Esophagus muscularis mucosa (tissue), 4 donors: ENCODE measurements at regions not wholly inside any gene's neighbourhood (a gene's known extent, or its start where the extent isn't known, plus 50 kb on each side); places are given as distances from the start of the nearest gene placed in this dataset.
A peak's percentile ranks its signal among the peaks of the same experiment; 100 is the strongest.

Experiments used
- DNase-seq: peaks from one replicate; pipeline ENCODE4 v3.0.0-alpha.2; 2017; ENCODE audit errors: extremely low spot score
- H3K27ac ChIP-seq, 4 donors: fragments of 200-600 bp; sonication (generic); replicated peaks in 1 of 4; 1 replicate in 3 of 4; 2 replicates in 1 of 4; pipeline ENCODE4 v1.5.1; 2016 to 2019; ENCODE audit warnings: mild to moderate bottlenecking in 1 of 4
- H3K27me3 ChIP-seq, 4 donors: fragments of 200-600 bp; sonication (generic); one replicate each; pipeline versions ENCODE4 v1.5.1 to v1.6.0; 2016 to 2019
- H3K36me3 ChIP-seq, 4 donors: fragments of 200-600 bp; sonication (generic); one replicate each; pipeline ENCODE4 v1.5.1; 2016 to 2019
- H3K4me1 ChIP-seq, 4 donors: fragments of 200-600 bp; sonication (generic); one replicate each; pipeline ENCODE4 v1.5.1; 2016 to 2019
- H3K4me3 ChIP-seq, 4 donors: fragments of 200-600 bp; sonication (generic); 1 replicate in 2 of 4; 2 replicates in 2 of 4; pipeline ENCODE4 v1.5.1; 2016 to 2019; ENCODE audit warnings: mild to moderate bottlenecking in 4 of 4, moderate library complexity in 1 of 4
- H3K9me3 ChIP-seq, 4 donors: fragments of 200-600 bp; sonication (generic); 1 replicate in 3 of 4; 2 replicates in 1 of 4; pipeline ENCODE4 v1.5.1; 2016 to 2019
- EP300 ChIP-seq: sonication (generic); formaldehyde crosslinking; IDR thresholded peaks from one replicate; pipeline ENCODE4 v1.6.1; 2017; ENCODE audit warnings: antibody characterized with exemption
- POLR2A ChIP-seq: fragments of 450-650 bp; IDR thresholded peaks from one replicate; pipeline ENCODE4 v1.6.1; 2017; ENCODE audit warnings: antibody characterized with exemption, moderate library complexity, mild to moderate bottlenecking, low read depth
- POLR2AphosphoS5 ChIP-seq, 2 donors: sonication (generic); formaldehyde crosslinking; IDR thresholded peaks; one replicate each; pipeline ENCODE4 v1.6.1; 2017; ENCODE audit warnings: antibody characterized with exemption in 2 of 2
- WGBS: methylation state at CpG from one replicate; pipeline ENCODE4 v1.1.5; 2018; 5-methylcytosine and 5-hydroxymethylcytosine counted together
- intact Hi-C: fragments of 100-400 bp; cut with DNase I; formaldehyde crosslinking; loops from one replicate; pipeline ENCODE4 v1.15.1; 2023
- TF ChIP-seq, protein P1 (sequence below), 3 experiments: fragments of 200-600 bp in 2 of 3; fragments of 450-650 bp in 1 of 3; sonication (generic) in 2 of 3; IDR thresholded peaks; one replicate each; pipeline ENCODE4 v1.5.1; 2017 to 2019; ENCODE audit warnings: antibody characterized with exemption in 3 of 3, mild to moderate bottlenecking in 2 of 3, moderate library complexity in 1 of 3

DNA sequence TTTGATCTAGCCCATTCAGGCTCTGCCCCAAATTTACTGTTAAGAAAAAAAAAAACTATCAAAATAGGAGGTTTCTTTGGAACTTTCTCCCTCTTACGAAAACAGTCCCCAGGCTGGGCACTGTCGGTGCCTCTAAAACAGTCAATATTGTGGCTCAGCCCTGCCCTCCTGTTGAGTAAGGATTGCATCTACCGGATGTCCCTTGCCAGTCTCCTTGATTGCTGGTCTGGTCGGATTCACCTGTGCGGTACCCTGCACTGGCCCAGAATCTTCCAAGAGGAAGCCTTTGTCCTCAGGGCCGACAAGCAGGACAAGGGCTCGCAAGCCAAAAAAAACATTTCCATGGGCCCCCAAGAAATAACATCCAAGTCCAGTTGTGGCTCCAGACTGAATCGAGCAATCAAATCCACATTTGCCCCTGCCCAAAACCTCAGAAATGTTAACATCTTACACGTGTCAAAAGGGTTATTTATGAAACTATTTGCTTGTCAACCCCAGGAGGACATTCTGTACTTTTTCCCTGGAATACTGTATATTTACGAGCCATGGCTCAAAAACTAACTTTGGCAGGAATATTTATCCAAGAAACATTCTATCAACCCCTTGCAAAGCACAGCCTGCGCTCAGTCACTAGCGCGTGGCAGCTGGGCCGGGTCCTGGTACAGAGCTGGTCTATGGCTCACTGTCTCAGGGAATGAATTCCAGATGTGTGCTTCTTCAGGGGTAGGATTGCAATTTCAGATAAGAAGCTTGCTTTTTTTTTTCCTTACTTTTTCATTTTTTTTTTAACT, 129.2 kb upstream of the ADRA1B start:
- Histone ChIP-seq H3K27me3 (peaks cover 0 to 18% (median 0%) of the 10 kb centered on the region in 4 donors), H3K9me3 (no peaks in the 10 kb centered on the region), H3K27ac (peak overlapping the region; percentile 30 to 69 (median 40)), H3K4me1 (peaks cover 0 to 30% (median 12%) of the 10 kb centered on the region in 4 donors), H3K36me3 (no peaks in the 10 kb centered on the region), H3K4me3 (no peak overlapping the region)
- intact Hi-C loops: no loop called here
- peak; percentile 33 to 50 for TF ChIP-seq POLR2AphosphoS5 (IDR thresholded peaks at IDR 0.05)
- no peak for TF ChIP-seq POLR2A
- TF ChIP-seq, protein P1, sequence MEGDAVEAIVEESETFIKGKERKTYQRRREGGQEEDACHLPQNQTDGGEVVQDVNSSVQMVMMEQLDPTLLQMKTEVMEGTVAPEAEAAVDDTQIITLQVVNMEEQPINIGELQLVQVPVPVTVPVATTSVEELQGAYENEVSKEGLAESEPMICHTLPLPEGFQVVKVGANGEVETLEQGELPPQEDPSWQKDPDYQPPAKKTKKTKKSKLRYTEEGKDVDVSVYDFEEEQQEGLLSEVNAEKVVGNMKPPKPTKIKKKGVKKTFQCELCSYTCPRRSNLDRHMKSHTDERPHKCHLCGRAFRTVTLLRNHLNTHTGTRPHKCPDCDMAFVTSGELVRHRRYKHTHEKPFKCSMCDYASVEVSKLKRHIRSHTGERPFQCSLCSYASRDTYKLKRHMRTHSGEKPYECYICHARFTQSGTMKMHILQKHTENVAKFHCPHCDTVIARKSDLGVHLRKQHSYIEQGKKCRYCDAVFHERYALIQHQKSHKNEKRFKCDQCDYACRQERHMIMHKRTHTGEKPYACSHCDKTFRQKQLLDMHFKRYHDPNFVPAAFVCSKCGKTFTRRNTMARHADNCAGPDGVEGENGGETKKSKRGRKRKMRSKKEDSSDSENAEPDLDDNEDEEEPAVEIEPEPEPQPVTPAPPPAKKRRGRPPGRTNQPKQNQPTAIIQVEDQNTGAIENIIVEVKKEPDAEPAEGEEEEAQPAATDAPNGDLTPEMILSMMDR (IDR thresholded peaks at IDR 0.05): no peak
- peak; percentile 93 for DNase-seq
- WGBS: 56% methylated on average over 14 of the region's 14 CpGs

DNA sequence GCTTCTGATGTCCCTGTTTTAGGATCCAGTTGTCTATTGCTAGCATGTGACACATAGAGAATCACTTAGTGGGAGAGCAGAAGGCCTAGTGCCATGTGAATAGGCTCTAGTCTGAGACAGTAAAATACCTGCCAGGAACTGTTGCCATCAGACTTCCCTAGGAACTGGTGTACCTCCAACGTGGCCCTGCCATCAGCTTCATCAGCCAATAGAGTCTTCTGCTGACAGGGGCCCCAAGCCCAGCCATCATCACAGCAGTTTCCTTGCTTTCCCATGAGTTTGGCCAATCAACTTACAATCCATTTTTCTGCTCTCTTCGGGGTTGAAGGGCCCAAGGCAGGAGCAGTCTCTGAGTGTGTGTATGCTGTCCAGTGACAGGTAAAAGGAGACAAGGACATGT, 128.4 kb upstream of the ADRA1B start:
- Histone ChIP-seq H3K4me3 (no peak overlapping the region), H3K4me1 (peaks cover 0 to 30% (median 12%) of the 10 kb centered on the region in 4 donors), H3K27me3 (peaks cover 0 to 18% (median 0%) of the 10 kb centered on the region in 4 donors), H3K9me3 (no peaks in the 10 kb centered on the region), H3K36me3 (no peaks in the 10 kb centered on the region), H3K27ac (peak overlapping the region; percentile 18 to 69 (median 44))
- intact Hi-C loops: no loop called here
- 76% methylated on average over 2 of the region's 2 CpGs for WGBS
- peak; percentile 89 for DNase-seq
- TF ChIP-seq POLR2AphosphoS5 (IDR thresholded peaks at IDR 0.05): no peak
- TF ChIP-seq, protein P1 (IDR thresholded peaks at IDR 0.05): no peak

DNA sequence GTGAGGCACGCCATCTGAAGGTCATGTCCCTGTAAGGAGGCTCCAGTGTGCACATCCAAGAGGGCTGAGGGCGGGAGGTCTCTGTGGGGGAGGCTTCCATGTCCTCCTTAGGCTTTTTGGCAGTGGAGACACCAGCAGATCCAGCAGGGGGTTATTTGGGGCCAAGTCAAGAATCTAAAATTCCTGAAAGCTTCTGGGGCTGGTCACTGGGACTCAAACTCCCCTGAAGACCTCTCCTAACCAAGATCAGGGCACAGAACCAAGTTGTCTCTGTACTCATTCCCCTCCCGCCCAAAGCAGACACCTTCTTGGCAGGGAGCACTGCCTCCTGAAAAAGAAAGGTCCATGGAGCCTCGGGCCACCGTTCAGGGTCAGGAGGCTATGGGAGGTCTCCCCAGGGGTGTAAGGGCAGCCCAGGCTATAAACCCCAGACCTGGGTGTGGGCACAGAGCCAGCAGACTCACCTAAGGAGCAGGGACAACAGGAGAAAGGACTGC, 127.4 kb upstream of the ADRA1B start:
- intact Hi-C loops: no loop called here
- Histone ChIP-seq H3K4me1 (peaks cover 0 to 30% (median 12%) of the 10 kb centered on the region in 4 donors), H3K9me3 (no peaks in the 10 kb centered on the region), H3K36me3 (no peaks in the 10 kb centered on the region), H3K27ac (peak overlapping the region in 2 of 4 donors; percentile 2 to 69), H3K4me3 (no peak overlapping the region), H3K27me3 (peaks cover 0 to 13% (median 0%) of the 10 kb centered on the region in 4 donors)
- DNase-seq: peak; percentile 89
- TF ChIP-seq EP300: no peak
- TF ChIP-seq, protein P1 (IDR thresholded peaks at IDR 0.05): no peak
- no peak for TF ChIP-seq POLR2A
- no peak for TF ChIP-seq POLR2AphosphoS5 (IDR thresholded peaks at IDR 0.05)
- WGBS: 71% methylated on average over 3 of the region's 5 CpGs

DNA sequence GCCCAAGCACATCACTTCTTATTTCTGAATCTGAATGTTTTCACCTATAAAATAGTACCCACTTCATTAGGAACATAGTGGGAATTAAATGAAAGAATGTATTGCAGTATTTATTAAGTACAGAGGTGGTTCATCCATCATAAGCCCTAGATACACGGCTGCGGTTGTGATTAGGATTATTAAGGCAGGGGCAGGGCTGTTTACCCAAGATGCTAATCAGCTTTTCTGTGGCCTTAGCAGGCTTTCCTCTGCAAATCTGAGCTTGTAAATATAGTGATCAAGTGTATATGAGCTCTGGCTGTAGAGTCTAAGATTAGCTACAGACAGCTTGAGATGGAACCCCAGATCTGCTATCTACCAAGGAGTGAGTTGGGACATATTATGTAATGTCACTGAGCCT, 124.1 kb upstream of the ADRA1B start:
- Histone ChIP-seq H3K9me3 (no peaks in the 10 kb centered on the region), H3K4me1 (peaks cover 0 to 17% (median 10%) of the 10 kb centered on the region in 4 donors), H3K4me3 (no peak overlapping the region), H3K27ac (no peak overlapping the region), H3K36me3 (no peaks in the 10 kb centered on the region), H3K27me3 (no peaks in the 10 kb centered on the region)
- peak; percentile 10 for DNase-seq
- WGBS: 69% methylated on average over 2 of the region's 2 CpGs
- TF ChIP-seq POLR2AphosphoS5 (IDR thresholded peaks at IDR 0.05) (no peak), POLR2A (no peak), EP300 (no peak)
- TF ChIP-seq, protein P1 (IDR thresholded peaks at IDR 0.05): no peak
- intact Hi-C loops: no loop called here
